Spleen (tissue), 11 donors: ENCODE measurements at regions not wholly inside any gene's neighbourhood (a gene's known extent, or its start where the extent isn't known, plus 50 kb on each side); places are given as distances from the start of the nearest gene placed in this dataset.

Experiments used
- DNase-seq: peaks from one replicate; pipeline ENCODE4 v3.0.0-alpha.2; 2020
- H3K27ac ChIP-seq, 8 donors: fragments of 200-600 bp; sonication (generic) in 7 of 8; 1 replicate in 4 of 8; 2 replicates in 4 of 8; pipeline versions ENCODE4 v1.5.0 to v1.8.0; 2016 to 2021; ENCODE audit warnings: inconsistent platforms in 4 of 8, mild to moderate bottlenecking in 4 of 8, moderate library complexity in 1 of 8
- H3K27me3 ChIP-seq, 7 donors: fragments of 200-600 bp; sonication (generic) in 6 of 7; replicated peaks in 1 of 7; 1 replicate in 4 of 7; 2 replicates in 3 of 7; pipeline versions ENCODE4 v1.5.0 to v1.8.0; 2016 to 2021; ENCODE audit warnings: inconsistent platforms in 3 of 7, mild to moderate bottlenecking in 1 of 7
- H3K36me3 ChIP-seq, 6 donors: fragments of 200-600 bp; sonication (generic) in 5 of 6; 1 replicate in 4 of 6; 2 replicates in 2 of 6; pipeline versions ENCODE4 v1.5.0 to v1.8.0; 2016 to 2021; ENCODE audit warnings: inconsistent platforms in 2 of 6
- H3K4me1 ChIP-seq, 6 donors: fragments of 200-600 bp; sonication (generic) in 5 of 6; 1 replicate in 3 of 6; 2 replicates in 3 of 6; pipeline versions ENCODE4 v1.5.0 to v1.8.0; 2016 to 2021; ENCODE audit warnings: inconsistent platforms in 3 of 6
- H3K4me3 ChIP-seq, 8 donors: fragments of 200-600 bp; sonication (generic) in 7 of 8; 1 replicate in 4 of 8; 2 replicates in 4 of 8; pipeline versions ENCODE4 v1.5.0 to v1.8.0; 2016 to 2021; ENCODE audit warnings: inconsistent platforms in 4 of 8, mild to moderate bottlenecking in 4 of 8, moderate library complexity in 2 of 8
- H3K9me3 ChIP-seq, 8 donors: fragments of 200-600 bp; sonication (generic) in 7 of 8; 1 replicate in 4 of 8; 2 replicates in 4 of 8; pipeline versions ENCODE4 v1.5.0 to v1.8.0; 2016 to 2021; ENCODE audit warnings: inconsistent platforms in 4 of 8
- POLR2A ChIP-seq, 3 donors: fragments of 450-650 bp; IDR thresholded peaks; one replicate each; pipeline ENCODE4 v1.5.1; 2017; ENCODE audit warnings: antibody characterized with exemption in 3 of 3, mild to moderate bottlenecking in 1 of 3
- POLR2AphosphoS5 ChIP-seq, 3 donors: sonication (generic); formaldehyde crosslinking; IDR thresholded peaks; one replicate each; pipeline ENCODE4 v1.5.1; 2017; ENCODE audit warnings: antibody characterized with exemption in 3 of 3
- WGBS, 5 donors: extraction: QIAGEN DNeasy Blood & Tissue Kit in 3 of 5; methylation state at CpG; one replicate each; pipeline versions ENCODE4 v1.1.5 to v1.1.7; 2013 to 2018; 5-methylcytosine and 5-hydroxymethylcytosine counted together
- intact Hi-C: fragments of 100-400 bp; cut with DNase I; formaldehyde crosslinking; loops from one replicate; pipeline ENCODE4 v1.15.0; 2023; ENCODE audit warnings: low total_unique reads
- TF ChIP-seq, protein P1 (sequence below), 11 experiments: fragments of 200-600 bp in 7 of 11; fragments of 450-650 bp in 4 of 11; sonication (generic) in 4 of 11; IDR thresholded peaks in 8 of 11; conservative IDR thresholded peaks in 3 of 11; 1 replicate in 7 of 11; 2 replicates in 4 of 11; pipeline versions ENCODE4 v1.4.0 to v1.8.0; 2016 to 2021; ENCODE audit warnings: antibody characterized with exemption in 11 of 11, inconsistent platforms in 4 of 11, mild to moderate bottlenecking in 1 of 11
- donor health status: healthy with polysubstance abuse.
- donor health status: DM: no; HTN: no; CAD: no; lungs with moderate emphysema.
- donor health status: DM: no; HTN: no; CAD: no.
- donor health status: Bipolar disorder and iron deficiency.
- donor health status: healthy.
- donor health status: DM: no; HTN: no; CAD: no.
- donor health status: DM: yes; HTN: yes; CAD: no.

DNA sequence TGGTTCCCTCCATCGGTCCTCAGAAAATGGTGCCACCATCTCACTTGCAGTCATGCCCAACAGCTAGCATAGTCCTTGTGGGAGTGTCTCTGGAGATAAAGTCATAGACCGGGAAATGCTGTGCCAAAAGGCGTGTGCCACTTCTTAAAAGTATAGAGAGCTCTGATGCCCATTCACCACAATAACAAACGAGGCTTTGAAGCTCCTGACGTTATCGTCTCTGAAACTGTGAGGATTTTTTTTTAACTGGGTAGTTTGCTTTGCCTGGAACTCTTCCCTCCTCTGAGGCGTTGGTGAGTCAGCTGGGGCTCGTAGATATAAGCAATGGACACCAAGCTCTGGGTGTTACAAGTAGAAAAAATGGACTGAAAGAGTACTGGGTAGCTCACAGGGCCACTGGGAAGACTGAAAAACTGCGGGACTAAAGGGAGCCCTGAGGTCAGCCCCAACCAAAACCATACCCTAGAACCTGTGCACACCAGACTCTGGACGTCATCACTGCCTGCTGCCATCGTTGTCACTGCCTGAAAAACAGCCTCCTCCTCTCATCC, 89.4 kb upstream of the TRIM2 start:
- 84 to 95% (median 87%) methylated on average over 11 of the region's 11 CpGs for WGBS, 5 donors
- no peaks in the 10 kb centered on the region for H3K9me3 ChIP-seq
- no peaks in the 10 kb centered on the region for H3K36me3 ChIP-seq
- H3K4me1 ChIP-seq, result peaks cover 5 to 49% (median 34%) of the 10 kb centered on the region in 6 donors
- no peak for DNase-seq
- intact Hi-C loops, result no loop called here
- H3K27me3 ChIP-seq, result no peaks in the 10 kb centered on the region
- TF ChIP-seq, protein P1, sequence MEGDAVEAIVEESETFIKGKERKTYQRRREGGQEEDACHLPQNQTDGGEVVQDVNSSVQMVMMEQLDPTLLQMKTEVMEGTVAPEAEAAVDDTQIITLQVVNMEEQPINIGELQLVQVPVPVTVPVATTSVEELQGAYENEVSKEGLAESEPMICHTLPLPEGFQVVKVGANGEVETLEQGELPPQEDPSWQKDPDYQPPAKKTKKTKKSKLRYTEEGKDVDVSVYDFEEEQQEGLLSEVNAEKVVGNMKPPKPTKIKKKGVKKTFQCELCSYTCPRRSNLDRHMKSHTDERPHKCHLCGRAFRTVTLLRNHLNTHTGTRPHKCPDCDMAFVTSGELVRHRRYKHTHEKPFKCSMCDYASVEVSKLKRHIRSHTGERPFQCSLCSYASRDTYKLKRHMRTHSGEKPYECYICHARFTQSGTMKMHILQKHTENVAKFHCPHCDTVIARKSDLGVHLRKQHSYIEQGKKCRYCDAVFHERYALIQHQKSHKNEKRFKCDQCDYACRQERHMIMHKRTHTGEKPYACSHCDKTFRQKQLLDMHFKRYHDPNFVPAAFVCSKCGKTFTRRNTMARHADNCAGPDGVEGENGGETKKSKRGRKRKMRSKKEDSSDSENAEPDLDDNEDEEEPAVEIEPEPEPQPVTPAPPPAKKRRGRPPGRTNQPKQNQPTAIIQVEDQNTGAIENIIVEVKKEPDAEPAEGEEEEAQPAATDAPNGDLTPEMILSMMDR (IDR thresholded peaks at IDR 0.05 in 8 of 11, conservative IDR thresholded peaks at IDR 0.05 in 3 of 11), result no peak
- TF ChIP-seq POLR2AphosphoS5 (IDR thresholded peaks at IDR 0.05), result no peak
- no peak for TF ChIP-seq POLR2A (IDR thresholded peaks at IDR 0.05)
- peak overlapping the region in 5 of 8 donors; percentile 49 to 76 (median 68) for H3K27ac ChIP-seq
- H3K4me3 ChIP-seq, result no peak overlapping the region

- DNase-seq, result no peak
- Histone ChIP-seq H3K4me3 (peak overlapping the region in 5 of 8 donors; percentile 4 to 39 (median 15)), H3K9me3 (no peaks in the 10 kb centered on the region), H3K4me1 (peaks cover 5 to 49% (median 34%) of the 10 kb centered on the region in 6 donors), H3K27ac (peak overlapping the region; percentile 24 to 76 (median 62)), H3K27me3 (no peaks in the 10 kb centered on the region), H3K36me3 (no peaks in the 10 kb centered on the region)
- TF ChIP-seq POLR2AphosphoS5 (IDR thresholded peaks at IDR 0.05) (no peak), POLR2A (IDR thresholded peaks at IDR 0.05) (no peak)
- TF ChIP-seq, protein P1 (IDR thresholded peaks at IDR 0.05 in 8 of 11, conservative IDR thresholded peaks at IDR 0.05 in 3 of 11), result no peak
- 44 to 54% (median 49%) methylated on average over 13 of the region's 13 CpGs for WGBS, 5 donors
- intact Hi-C loops, result no loop called here
These were observed 88.6 kb upstream of the TRIM2 start for GRCh38 chr4:153115322-153116290.

DNA sequence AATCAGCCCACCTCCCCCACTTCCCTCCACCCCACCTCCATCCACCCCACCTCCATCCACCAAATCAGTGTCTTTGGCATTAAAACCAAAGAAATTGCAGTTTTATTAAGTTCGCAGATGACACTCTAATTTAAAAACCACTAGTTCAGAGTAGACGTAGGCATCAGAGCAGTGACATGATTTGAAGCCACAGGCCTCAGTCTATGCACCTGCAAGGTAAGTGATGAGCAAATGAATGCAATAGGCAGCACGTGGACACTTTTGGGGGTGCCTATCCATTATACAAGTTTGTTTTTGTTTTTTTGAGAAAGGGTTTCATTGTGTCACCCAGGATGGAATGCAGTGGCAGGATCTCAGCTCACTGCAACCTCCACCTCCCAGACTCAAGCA, 88.0 kb upstream of the TRIM2 start:
- Histone ChIP-seq H3K9me3 (no peaks in the 10 kb centered on the region), H3K27me3 (no peaks in the 10 kb centered on the region), H3K4me1 (peaks cover 5 to 49% (median 34%) of the 10 kb centered on the region in 6 donors), H3K4me3 (peak overlapping the region in 4 of 8 donors; percentile 4 to 39 (median 17)), H3K27ac (peak overlapping the region; percentile 24 to 76 (median 62)), H3K36me3 (no peaks in the 10 kb centered on the region)
- no peak for TF ChIP-seq POLR2AphosphoS5 (IDR thresholded peaks at IDR 0.05)
- no peak for TF ChIP-seq POLR2A (IDR thresholded peaks at IDR 0.05)
- TF ChIP-seq, protein P1 (IDR thresholded peaks at IDR 0.05 in 8 of 11, conservative IDR thresholded peaks at IDR 0.05 in 3 of 11), result no peak
- 43 to 56% (median 48%) methylated on average over 3 of the region's 3 CpGs for WGBS, 5 donors
- intact Hi-C loops, result no loop called here
- DNase-seq, result no peak

- Histone ChIP-seq H3K4me3 (no peak overlapping the region), H3K9me3 (no peaks in the 10 kb centered on the region), H3K4me1 (peaks cover 5 to 49% (median 34%) of the 10 kb centered on the region in 6 donors), H3K27ac (peak overlapping the region in 5 of 8 donors; percentile 60 to 76 (median 68)), H3K36me3 (no peaks in the 10 kb centered on the region), H3K27me3 (no peaks in the 10 kb centered on the region)
- no peak for TF ChIP-seq POLR2A (IDR thresholded peaks at IDR 0.05)
- TF ChIP-seq POLR2AphosphoS5 (IDR thresholded peaks at IDR 0.05), result no peak
- TF ChIP-seq, protein P1 (IDR thresholded peaks at IDR 0.05 in 8 of 11, conservative IDR thresholded peaks at IDR 0.05 in 3 of 11), result no peak
- intact Hi-C loops, result no loop called here
- no peak for DNase-seq
- 88 to 97% (median 96%) methylated on average over 1 of the region's 1 CpG for WGBS, 5 donors
These were observed 87.4 kb upstream of the TRIM2 start for GRCh38 chr4:153116801-153117200.
